ENCODE measurements at regions not wholly inside any gene's neighbourhood (a gene's known extent, or its start where the extent isn't known, plus 50 kb on each side); places are given as distances from the start of the nearest gene placed in this dataset.

DNA sequence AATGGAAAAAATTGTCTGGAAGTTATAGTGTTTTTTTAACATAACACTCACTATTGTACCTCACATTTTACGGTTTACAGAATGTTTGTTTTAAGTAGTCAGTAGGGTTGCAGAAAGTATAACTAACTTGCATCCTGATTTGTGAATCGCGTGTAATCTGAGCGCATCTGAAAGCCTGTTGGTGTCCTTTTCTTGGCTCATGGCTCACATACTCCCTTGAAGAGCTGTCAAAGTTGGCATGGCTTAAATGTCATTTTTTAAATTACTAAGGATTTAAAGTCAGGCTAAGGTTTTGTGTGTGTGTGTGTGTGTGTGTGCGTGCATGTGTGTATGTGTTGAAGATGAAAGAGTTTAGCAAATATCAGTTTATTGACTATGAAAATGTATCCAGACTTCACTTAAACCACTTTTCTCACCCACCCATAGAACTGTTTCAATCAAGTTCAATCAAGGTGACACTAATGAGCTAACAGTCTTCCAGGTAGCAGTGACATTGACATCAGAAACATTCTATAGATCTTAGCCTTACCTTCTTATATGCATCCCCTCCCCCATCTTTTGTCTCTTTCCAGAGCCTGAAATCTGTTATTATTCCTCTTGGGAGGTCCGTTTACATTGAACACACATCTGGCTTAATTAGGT, 480.4 kb upstream of the SGCG start:
- TF ChIP-seq, protein P1, sequence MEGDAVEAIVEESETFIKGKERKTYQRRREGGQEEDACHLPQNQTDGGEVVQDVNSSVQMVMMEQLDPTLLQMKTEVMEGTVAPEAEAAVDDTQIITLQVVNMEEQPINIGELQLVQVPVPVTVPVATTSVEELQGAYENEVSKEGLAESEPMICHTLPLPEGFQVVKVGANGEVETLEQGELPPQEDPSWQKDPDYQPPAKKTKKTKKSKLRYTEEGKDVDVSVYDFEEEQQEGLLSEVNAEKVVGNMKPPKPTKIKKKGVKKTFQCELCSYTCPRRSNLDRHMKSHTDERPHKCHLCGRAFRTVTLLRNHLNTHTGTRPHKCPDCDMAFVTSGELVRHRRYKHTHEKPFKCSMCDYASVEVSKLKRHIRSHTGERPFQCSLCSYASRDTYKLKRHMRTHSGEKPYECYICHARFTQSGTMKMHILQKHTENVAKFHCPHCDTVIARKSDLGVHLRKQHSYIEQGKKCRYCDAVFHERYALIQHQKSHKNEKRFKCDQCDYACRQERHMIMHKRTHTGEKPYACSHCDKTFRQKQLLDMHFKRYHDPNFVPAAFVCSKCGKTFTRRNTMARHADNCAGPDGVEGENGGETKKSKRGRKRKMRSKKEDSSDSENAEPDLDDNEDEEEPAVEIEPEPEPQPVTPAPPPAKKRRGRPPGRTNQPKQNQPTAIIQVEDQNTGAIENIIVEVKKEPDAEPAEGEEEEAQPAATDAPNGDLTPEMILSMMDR (IDR thresholded peaks at IDR 0.05; ENCODE audit: low read length), result no peak
- no peak for TF ChIP-seq EZH2 (IDR thresholded peaks at IDR 0.05; ENCODE audit: borderline replicate concordance, low read length)
